H1 (cell line): ENCODE measurements at regions not wholly inside any gene's neighbourhood (a gene's known extent, or its start where the extent isn't known, plus 50 kb on each side); places are given as distances from the start of the nearest gene placed in this dataset.

Experiments used
- CTCF ChIA-PET: fragments of 300-600 bp; sonication (Branson Sonifier 250); formaldehyde crosslinking; loops from one replicate; lab custom pipeline; 2021; ENCODE audit not compliant: partially characterized antibody; lab: Charles Lee
- POLR2A ChIA-PET: fragments of 300-600 bp; sonication (Branson Sonifier 250); formaldehyde crosslinking; loops from one replicate; lab custom pipeline; 2021; ENCODE audit warnings: inconsistent platforms; ENCODE audit not compliant: partially characterized antibody; lab: Charles Lee
- DNase-seq, 2 experiments: peaks; one replicate each; pipeline versions ENCODE4 v3.0.0 to v3.0.0-alpha.2; 2010 to 2022; ENCODE audit warnings: low spot score in 2 of 2, low read depth in 1 of 2, mixed read lengths in 1 of 2
- FAIRE-seq: peaks from 2 replicates; lab custom pipeline; 2011; peaks lifted over from hg19 to GRCh38; lab: Jason Lieb, UNC
- H2AFZ ChIP-seq: 2 replicates; pipeline ENCODE4 v1.8.1; 2012; ENCODE audit warnings: low read length, inconsistent platforms
- H2AK5ac ChIP-seq: 2 replicates; pipeline ENCODE4 v1.6.1; 2013; ENCODE audit warnings: low read depth, low read length
- H2BK120ac ChIP-seq: replicated peaks from 2 replicates; pipeline ENCODE3; 2013; ENCODE audit warnings: low read depth, low read length, inconsistent platforms
- H2BK12ac ChIP-seq: 2 replicates; pipeline ENCODE4 v1.6.1; 2013; ENCODE audit warnings: low read depth, low read length
- H2BK15ac ChIP-seq: 2 replicates; pipeline ENCODE4 v1.6.1; 2013; ENCODE audit warnings: low read length
- H2BK20ac ChIP-seq: 2 replicates; pipeline ENCODE4 v1.6.1; 2013; ENCODE audit warnings: low read length
- H2BK5ac ChIP-seq: 2 replicates; pipeline ENCODE4 v1.6.1; 2013; ENCODE audit warnings: low read depth, low read length
- H3K14ac ChIP-seq: 2 replicates; pipeline ENCODE4 v1.6.1; 2013; ENCODE audit warnings: inconsistent platforms; ENCODE audit not compliant: insufficient read length
- H3K18ac ChIP-seq: 2 replicates; pipeline ENCODE4 v1.6.1; 2013; ENCODE audit warnings: low read length; ENCODE audit errors: extremely low read depth
- H3K23ac ChIP-seq: 2 replicates; pipeline ENCODE4 v1.6.1; 2013; ENCODE audit warnings: inconsistent platforms; ENCODE audit not compliant: insufficient read length
- H3K23me2 ChIP-seq: 2 replicates; pipeline ENCODE4 v1.6.1; 2013; ENCODE audit warnings: low read depth, low read length
- H3K27ac ChIP-seq: 2 replicates; pipeline ENCODE4 v1.6.1; 2011; ENCODE audit warnings: low read depth, low read length, inconsistent platforms
- H3K27me3 ChIP-seq, 4 experiments: replicated peaks in 1 of 4; 1 replicate in 1 of 4; 2 replicates in 3 of 4; pipeline versions ENCODE4 v1.6.1 to v1.8.1; 2011 to 2013; ENCODE audit warnings: low read length in 3 of 4, mild to moderate bottlenecking in 3 of 4, inconsistent platforms in 2 of 4, mixed read lengths in 2 of 4, moderate library complexity in 1 of 4; ENCODE audit not compliant: control insufficient read depth in 3 of 4, insufficient read depth in 3 of 4; ENCODE audit errors: extremely low read depth in 1 of 4
- H3K36me3 ChIP-seq, 4 experiments: 2 replicates each; pipeline versions ENCODE4 v1.6.1 to v1.8.1; 2011 to 2013; ENCODE audit warnings: mild to moderate bottlenecking in 4 of 4, low read length in 3 of 4, moderate library complexity in 2 of 4, control low read depth in 1 of 4, inconsistent platforms in 1 of 4; ENCODE audit not compliant: insufficient read depth in 4 of 4, control insufficient read depth in 2 of 4
- H3K4ac ChIP-seq: replicated peaks from 2 replicates; pipeline ENCODE3; 2013; ENCODE audit warnings: low read length, low read depth, mixed read lengths, inconsistent platforms; ENCODE audit not compliant: insufficient read length
- H3K4me1 ChIP-seq, 4 experiments: replicated peaks in 1 of 4; 1 replicate in 1 of 4; 2 replicates in 3 of 4; pipeline versions ENCODE4 v1.6.1 to v1.8.1; 2011 to 2013; ENCODE audit warnings: low read length in 3 of 4, inconsistent platforms in 2 of 4, mixed read lengths in 1 of 4; ENCODE audit not compliant: insufficient read depth in 4 of 4, control insufficient read depth in 3 of 4
- H3K4me2 ChIP-seq, 2 experiments: 2 replicates each; pipeline versions ENCODE4 v1.6.1 to v1.8.1; 2011 to 2013; ENCODE audit warnings: low read depth in 2 of 2, low read length in 2 of 2, control low read depth in 1 of 2, inconsistent platforms in 1 of 2, mild to moderate bottlenecking in 1 of 2; ENCODE audit not compliant: insufficient read depth in 1 of 2
- H3K4me3 ChIP-seq, 4 experiments: fragments of 200-600, 300-600 bp in 1 of 4; sonication (generic), shearing (Covaris generic), sonication (Bioruptor Twin) in 1 of 4; 2 replicates each; pipeline versions ENCODE4 v1.5.1 to v1.8.1; 2011 to 2016; ENCODE audit warnings: low read length in 4 of 4, low read depth in 3 of 4, control low read depth in 2 of 4, inconsistent platforms in 2 of 4, mild to moderate bottlenecking in 2 of 4, mixed read lengths in 1 of 4, moderate library complexity in 1 of 4; ENCODE audit not compliant: insufficient read depth in 2 of 4; ENCODE audit errors: extremely low read depth in 1 of 4
- H3K56ac ChIP-seq: replicated peaks from 2 replicates; pipeline ENCODE3; 2013; ENCODE audit warnings: low read depth, mild to moderate bottlenecking, mixed read lengths, low read length, inconsistent platforms; ENCODE audit not compliant: insufficient read length
- H3K79me1 ChIP-seq: 2 replicates; pipeline ENCODE4 v1.6.1; 2013; ENCODE audit warnings: low read depth, low read length, control low read depth
- H3K79me2 ChIP-seq, 2 experiments: 2 replicates each; pipeline versions ENCODE4 v1.6.1 to v1.8.1; 2012 to 2013; ENCODE audit warnings: low read length in 2 of 2, mild to moderate bottlenecking in 2 of 2, inconsistent platforms in 1 of 2; ENCODE audit not compliant: insufficient read depth in 2 of 2, control insufficient read depth in 1 of 2
- H3K9ac ChIP-seq, 4 experiments: replicated peaks in 1 of 4; 1 replicate in 1 of 4; 2 replicates in 3 of 4; pipeline versions ENCODE4 v1.6.1 to v1.8.1; 2011 to 2013; ENCODE audit warnings: low read depth in 3 of 4, low read length in 3 of 4, control low read depth in 2 of 4, mild to moderate bottlenecking in 2 of 4, moderate library complexity in 2 of 4, inconsistent platforms in 1 of 4; ENCODE audit errors: extremely low read depth in 1 of 4
- H3K9me3 ChIP-seq, 2 experiments: 2 replicates each; pipeline versions ENCODE4 v1.6.1 to v1.8.1; 2012 to 2013; ENCODE audit warnings: mild to moderate bottlenecking in 2 of 2, moderate library complexity in 2 of 2, control low read depth in 1 of 2, inconsistent platforms in 1 of 2, low read depth in 1 of 2, low read length in 1 of 2, mixed read lengths in 1 of 2; ENCODE audit not compliant: insufficient read depth in 2 of 2
- H4K20me1 ChIP-seq, 2 experiments: replicated peaks in 1 of 2; 2 replicates each; pipeline versions ENCODE3 to v1.8.1; 2011 to 2013; ENCODE audit warnings: inconsistent platforms in 2 of 2, low read length in 2 of 2, mild to moderate bottlenecking in 1 of 2; ENCODE audit not compliant: insufficient read depth in 2 of 2, control insufficient read depth in 1 of 2
- H4K5ac ChIP-seq: 2 replicates; pipeline ENCODE4 v1.6.1; 2013; ENCODE audit warnings: low read length, low read depth, mixed read lengths, inconsistent platforms; ENCODE audit not compliant: insufficient read length
- H4K8ac ChIP-seq: 2 replicates; pipeline ENCODE4 v1.8.0; 2013; ENCODE audit warnings: mild to moderate bottlenecking, moderate library complexity, low read length, inconsistent platforms; ENCODE audit not compliant: insufficient read depth; ENCODE audit errors: extremely low read depth
- H4K91ac ChIP-seq: replicated peaks from 2 replicates; pipeline ENCODE3; 2013; ENCODE audit warnings: low read length, mixed read lengths, inconsistent platforms; ENCODE audit not compliant: insufficient read length
- ATF2 ChIP-seq: IDR thresholded peaks from 2 replicates; pipeline ENCODE4 v1.6.1; 2012; ENCODE audit warnings: low read length, inconsistent platforms
- BCL11A ChIP-seq, 2 experiments: IDR thresholded peaks; one replicate each; pipeline ENCODE4 v1.6.1; 2011; ENCODE audit warnings: low read depth in 2 of 2, low read length in 2 of 2, mild to moderate bottlenecking in 2 of 2
- BRCA1 ChIP-seq: IDR thresholded peaks from 2 replicates; pipeline ENCODE4 v1.6.1; 2012; ENCODE audit warnings: low read depth, low read length, improper control_type of control experiment
- CBX8 ChIP-seq: fragments of 300-800, 300-1000 bp; sonication (generic); IDR thresholded peaks from 2 replicates; pipeline ENCODE4 v1.7.1; 2016; ENCODE audit warnings: low read depth, low read length, borderline replicate concordance
- CEBPB ChIP-seq: IDR thresholded peaks from 2 replicates; pipeline ENCODE4 v1.6.1; 2012; ENCODE audit warnings: low read depth, low read length
- E2F6 ChIP-seq: IDR thresholded peaks from 2 replicates; pipeline ENCODE4 v1.6.1; 2012; ENCODE audit warnings: inconsistent platforms
- EGR1 ChIP-seq: IDR thresholded peaks from 2 replicates; pipeline ENCODE4 v1.6.1; 2011; ENCODE audit warnings: low read depth, low read length, borderline replicate concordance
- MAX ChIP-seq: IDR thresholded peaks from 2 replicates; pipeline ENCODE4 v1.6.1; 2012; ENCODE audit warnings: inconsistent platforms
- NRF1 ChIP-seq: IDR thresholded peaks from 2 replicates; pipeline ENCODE4 v1.6.1; 2011; ENCODE audit warnings: mild to moderate bottlenecking, low read depth, low read length, improper control_type of control experiment
- PHF8 ChIP-seq: fragments of 200-600 bp; sonication (generic); conservative IDR thresholded peaks from 2 replicates; pipeline ENCODE4 v1.7.1; 2012; ENCODE audit warnings: low read depth, mild to moderate bottlenecking, inconsistent platforms, low read length, moderate library complexity
- SIRT6 ChIP-seq: IDR thresholded peaks from one replicate; pipeline ENCODE4 v1.7.1; 2012; ENCODE audit warnings: low read length, inconsistent platforms
- SIX5 ChIP-seq: IDR thresholded peaks from 2 replicates; pipeline ENCODE4 v1.6.1; 2011; ENCODE audit warnings: mild to moderate bottlenecking, low read depth, low read length
- YY1 ChIP-seq: IDR thresholded peaks from 2 replicates; pipeline ENCODE4 v1.6.1; 2011; ENCODE audit warnings: low read depth, mild to moderate bottlenecking, low read length
- WGBS, 2 experiments: shearing (Covaris generic) in 1 of 2; methylation state at CpG; one replicate each; pipeline versions ENCODE4 v1.1.6 to v1.1.7; 2013 to 2015; ENCODE audit warnings: low lambda C conversion rate in 2 of 2, mixed read lengths in 2 of 2, inconsistent platforms in 1 of 2, low coverage in 1 of 2, missing lambda C conversion rate in 1 of 2; ENCODE audit not compliant: insufficient replicate concordance in 2 of 2, insufficient coverage in 1 of 2, insufficient read length in 1 of 2; ENCODE audit errors: extremely low coverage in 1 of 2, missing lambda C conversion rate in 1 of 2; 5-methylcytosine and 5-hydroxymethylcytosine counted together

- H3K18ac ChIP-seq: no peak overlapping the region
- no peaks in the 10 kb centered on the region for H4K20me1 ChIP-seq
- H2AK5ac ChIP-seq: no peak overlapping the region
- no peaks in the 10 kb centered on the region for H3K79me2 ChIP-seq
- H3K27me3 ChIP-seq: no peaks in the 10 kb centered on the region
- H3K79me1 ChIP-seq: no peaks in the 10 kb centered on the region
- no peak overlapping the region for H4K91ac ChIP-seq
- H3K4me2 ChIP-seq: no peak overlapping the region
- H3K23me2 ChIP-seq: no peaks in the 10 kb centered on the region; the same call in 1 of the 2 replicates
- no peaks in the 10 kb centered on the region for H3K9me3 ChIP-seq
- no peak overlapping the region for H4K5ac ChIP-seq
- H3K56ac ChIP-seq: no peak overlapping the region
- no peak overlapping the region for H2BK5ac ChIP-seq
- WGBS, 2 experiments: 92% methylated on average over 2 of the region's 2 CpGs; no CpG with 5 or more reads in 1 of the 2 experiments
- POLR2A ChIA-PET: no interaction called here
- H2AFZ ChIP-seq: no peak overlapping the region
- H2BK15ac ChIP-seq: no peak overlapping the region
- CTCF ChIA-PET: interaction anchor here (1.6 kb wide), 1 partner anchor 10 kb away, joined by 3 read pairs; no protein-coding TSS in a partner anchor
- no peak overlapping the region for H3K27ac ChIP-seq
- no peak overlapping the region for H3K9ac ChIP-seq
- no peak overlapping the region for H3K23ac ChIP-seq
- H2BK12ac ChIP-seq: no peak overlapping the region
- H3K4ac ChIP-seq: no peak overlapping the region
- no peak overlapping the region for H4K8ac ChIP-seq
- no peak for FAIRE-seq
- no peak overlapping the region for H2BK120ac ChIP-seq
- no peak overlapping the region for H2BK20ac ChIP-seq
- no peaks in the 10 kb centered on the region for H3K36me3 ChIP-seq
- no peaks in the 10 kb centered on the region for H3K4me1 ChIP-seq
- H3K14ac ChIP-seq: no peak overlapping the region
- no peak for DNase-seq
- no peak overlapping the region for H3K4me3 ChIP-seq
- TF ChIP-seq MAX (no peak), SIX5 (no peak), ATF2 (no peak), BCL11A (IDR thresholded peaks at IDR 0.05; ENCODE audit: low read depth in 2 of 2, low read length in 2 of 2) (no peak), PHF8 (no peak), CEBPB (no peak), BRCA1 (no peak), SIRT6 (no peak), EGR1 (no peak), NRF1 (no peak), E2F6 (no peak), YY1 (no peak), CBX8 (no peak)
These were observed 579.4 kb downstream of the JRKL start for GRCh38 chr11:96969251-96969650.
